Skeletal muscle tissue (tissue), 3 donors: ENCODE measurements at regions not wholly inside any gene's neighbourhood (a gene's known extent, or its start where the extent isn't known, plus 50 kb on each side); places are given as distances from the start of the nearest gene placed in this dataset.

Source experiments
- H3K27ac ChIP-seq: one replicate; pipeline ENCODE4 v1.7.0; 2013; ENCODE audit warnings: mild to moderate bottlenecking, low read depth, low read length, inconsistent platforms
- H3K27me3 ChIP-seq, 3 donors: one replicate each; pipeline ENCODE4 v1.7.0; 2013; ENCODE audit warnings: low read length in 3 of 3; ENCODE audit not compliant: control insufficient read depth in 3 of 3, insufficient read depth in 3 of 3
- H3K36me3 ChIP-seq, 3 donors: one replicate each; pipeline ENCODE4 v1.7.0; 2013; ENCODE audit warnings: low read length in 3 of 3; ENCODE audit not compliant: control insufficient read depth in 3 of 3, insufficient read depth in 3 of 3
- H3K4me1 ChIP-seq, 3 donors: one replicate each; pipeline ENCODE4 v1.7.0; 2013; ENCODE audit warnings: low read length in 3 of 3, mild to moderate bottlenecking in 3 of 3; ENCODE audit not compliant: control insufficient read depth in 3 of 3, insufficient read depth in 3 of 3
- H3K4me3 ChIP-seq, 3 donors: one replicate each; pipeline ENCODE4 v1.7.0; 2013; ENCODE audit warnings: low read length in 3 of 3
- H3K9ac ChIP-seq, 3 donors: one replicate each; pipeline ENCODE4 v1.7.0; 2013; ENCODE audit warnings: low read length in 3 of 3, mild to moderate bottlenecking in 3 of 3, moderate library complexity in 2 of 3, low read depth in 1 of 3
- H3K9me3 ChIP-seq, 3 donors: one replicate each; pipeline ENCODE4 v1.7.0; 2013; ENCODE audit warnings: low read length in 3 of 3; ENCODE audit not compliant: control insufficient read depth in 3 of 3
- donor health status: Osteomylitis.

DNA sequence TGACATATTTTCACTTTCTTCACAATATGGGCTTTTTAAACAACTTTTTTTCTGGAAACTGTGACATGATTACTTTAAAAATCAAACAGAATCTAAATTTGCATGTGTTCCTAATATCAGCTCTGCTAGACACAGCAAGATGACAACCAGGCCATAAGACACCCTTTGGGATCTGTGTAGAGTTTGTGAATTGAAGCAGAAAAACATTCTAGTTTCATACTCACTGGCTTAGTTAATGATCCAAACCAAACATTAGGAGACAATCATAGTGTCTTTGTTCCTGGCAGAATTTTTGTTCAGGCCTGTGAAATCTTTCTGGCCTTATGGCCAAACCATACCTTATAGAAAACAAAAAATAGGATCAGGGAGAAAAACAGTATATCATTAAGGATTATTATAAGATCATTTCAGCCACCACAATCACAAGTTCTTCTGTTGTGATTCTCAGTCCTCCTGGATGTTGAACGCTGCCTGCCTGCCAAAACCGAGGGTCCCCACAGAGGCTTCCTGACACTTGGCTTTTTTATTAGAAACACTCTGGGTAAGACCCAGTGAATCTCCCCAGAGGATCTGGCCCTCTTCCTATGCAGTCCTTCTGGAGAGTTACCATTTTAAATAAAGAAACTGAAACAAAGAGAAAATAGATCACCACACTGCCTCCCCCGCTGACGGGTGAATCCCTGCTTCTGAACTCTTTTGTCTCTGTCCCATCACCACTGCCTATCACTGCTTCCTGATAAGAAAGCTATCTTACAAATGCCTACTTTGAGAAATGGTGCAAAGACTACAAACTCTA, 79.2 kb upstream of the PPP1R3C start:
- Histone ChIP-seq H3K9me3 (peaks cover 0 to 4% (median 0%) of the 10 kb centered on the region in 3 donors), H3K4me3 (no peak overlapping the region), H3K36me3 (no peaks in the 10 kb centered on the region), H3K4me1 (no peaks in the 10 kb centered on the region), H3K9ac (no peak overlapping the region), H3K27me3 (no peaks in the 10 kb centered on the region), H3K27ac (no peak overlapping the region)

DNA sequence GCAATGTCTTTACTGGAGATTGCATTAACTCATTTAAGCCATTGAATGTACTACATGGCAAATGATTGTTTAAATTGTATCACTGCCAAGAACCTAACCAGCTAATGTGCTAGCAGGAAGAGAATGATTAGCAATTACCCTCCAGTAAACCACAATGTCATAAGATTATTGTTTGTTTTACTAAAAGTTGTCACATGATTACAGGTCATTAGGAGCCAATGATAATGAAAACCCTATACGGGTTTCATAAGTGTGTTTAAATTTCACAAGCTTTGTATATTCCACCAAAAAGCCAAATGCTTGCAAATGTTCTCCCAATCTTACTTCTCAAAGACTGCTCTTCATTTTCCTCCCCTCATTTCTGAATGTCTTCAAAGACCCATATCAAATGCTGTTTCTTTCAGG, 76.5 kb upstream of the PPP1R3C start:
- H3K27me3 ChIP-seq = no peaks in the 10 kb centered on the region
- no peak overlapping the region for H3K9ac ChIP-seq
- no peaks in the 10 kb centered on the region for H3K4me1 ChIP-seq
- H3K9me3 ChIP-seq = no peaks in the 10 kb centered on the region
- no peak overlapping the region for H3K4me3 ChIP-seq
- no peak overlapping the region for H3K27ac ChIP-seq
- no peaks in the 10 kb centered on the region for H3K36me3 ChIP-seq

DNA sequence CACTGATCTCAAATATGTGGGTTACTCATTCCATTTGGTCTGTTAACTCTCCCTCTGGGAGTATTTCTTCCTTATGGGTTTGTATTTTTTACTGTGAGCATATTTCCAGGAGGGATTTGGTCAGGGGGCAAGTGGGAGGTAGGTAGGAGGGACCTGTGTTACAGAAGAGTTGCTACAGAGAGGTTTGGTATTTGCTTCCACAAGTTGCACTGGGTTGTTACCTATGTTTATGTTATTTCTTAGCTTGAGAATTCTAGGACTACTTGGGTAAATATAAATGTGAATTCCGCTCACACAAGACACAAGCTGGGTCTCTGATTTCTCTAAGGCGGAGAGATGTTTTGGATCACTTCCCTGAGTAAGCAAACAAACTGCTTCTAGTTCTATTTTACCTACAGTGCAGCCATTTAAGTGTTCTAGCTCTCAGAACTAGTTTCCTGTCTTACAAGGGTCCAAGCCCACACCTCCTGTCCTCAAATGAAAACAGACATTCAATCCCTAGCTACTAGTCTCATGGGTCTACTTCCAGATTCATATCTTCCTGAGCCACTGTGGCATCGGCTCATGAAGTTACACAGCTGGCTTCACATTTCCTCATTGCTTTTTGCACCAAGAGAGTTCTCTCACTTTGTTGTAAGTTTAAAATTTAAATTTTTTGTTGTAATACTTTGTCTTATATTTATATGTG, 75.4 kb upstream of the PPP1R3C start:
- no peaks in the 10 kb centered on the region for H3K36me3 ChIP-seq
- H3K9me3 ChIP-seq = no peaks in the 10 kb centered on the region
- no peak overlapping the region for H3K9ac ChIP-seq
- no peaks in the 10 kb centered on the region for H3K4me1 ChIP-seq
- no peaks in the 10 kb centered on the region for H3K27me3 ChIP-seq
- H3K4me3 ChIP-seq = no peak overlapping the region
- no peak overlapping the region for H3K27ac ChIP-seq

DNA sequence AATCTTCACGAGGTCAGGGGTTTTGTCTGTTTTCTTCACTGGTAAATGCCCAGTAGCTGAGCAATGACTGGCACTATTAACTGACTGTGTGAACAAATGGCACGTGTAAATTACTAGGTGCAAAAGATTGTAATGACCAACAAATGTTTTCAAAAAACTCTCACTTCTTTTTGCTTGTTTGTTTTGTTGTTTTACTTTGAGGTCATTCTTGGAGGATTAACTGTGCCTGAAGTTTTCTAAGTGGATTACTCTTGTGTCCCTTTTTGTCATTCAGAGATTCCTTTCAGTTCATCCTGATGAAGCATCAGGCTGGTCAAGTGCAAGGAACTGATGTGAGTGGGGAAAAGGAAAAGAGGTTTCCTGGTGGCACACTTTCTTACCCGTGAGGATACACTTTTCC, 74.4 kb upstream of the PPP1R3C start:
- Histone ChIP-seq H3K9me3 (no peaks in the 10 kb centered on the region), H3K27ac (no peak overlapping the region), H3K4me1 (no peaks in the 10 kb centered on the region), H3K36me3 (no peaks in the 10 kb centered on the region), H3K4me3 (no peak overlapping the region), H3K9ac (no peak overlapping the region), H3K27me3 (no peaks in the 10 kb centered on the region)

DNA sequence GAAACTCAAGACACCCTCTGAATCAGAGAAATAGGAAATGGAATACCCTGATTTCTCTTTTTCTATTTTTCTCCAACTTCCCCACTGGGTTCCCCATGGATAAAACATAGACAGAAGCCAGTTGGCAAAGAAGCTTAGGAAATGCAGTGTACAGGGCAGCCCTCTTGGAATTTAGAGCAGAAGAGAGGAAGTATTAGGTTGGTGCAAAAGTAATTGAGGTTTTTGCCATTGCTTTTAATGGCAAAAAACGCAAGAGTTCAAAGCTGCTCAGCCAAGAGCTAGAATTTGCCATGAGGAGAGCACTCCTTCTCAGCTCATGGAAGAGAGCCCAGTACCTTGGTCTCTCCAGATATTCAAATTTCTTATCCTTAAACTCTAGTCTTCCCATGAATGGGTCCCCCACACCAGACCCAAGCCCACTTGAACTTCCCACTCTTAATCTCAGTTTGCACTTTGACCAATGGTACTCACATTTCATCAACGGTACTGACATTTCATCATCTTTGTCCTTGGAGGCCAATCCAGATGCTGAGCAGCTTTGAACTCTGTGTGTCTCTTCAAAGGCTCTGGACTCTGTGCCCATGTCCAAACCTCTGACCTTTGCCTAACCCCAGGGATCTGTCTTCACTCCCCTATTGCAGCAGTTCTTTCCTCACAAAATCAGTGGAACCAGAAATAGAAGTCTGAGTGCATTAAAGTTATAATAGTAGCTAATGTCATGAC, 73.2 kb upstream of the PPP1R3C start:
- Histone ChIP-seq H3K27me3 (no peaks in the 10 kb centered on the region), H3K9ac (no peak overlapping the region), H3K4me1 (no peaks in the 10 kb centered on the region), H3K4me3 (no peak overlapping the region), H3K36me3 (no peaks in the 10 kb centered on the region), H3K27ac (no peak overlapping the region), H3K9me3 (no peaks in the 10 kb centered on the region)

DNA sequence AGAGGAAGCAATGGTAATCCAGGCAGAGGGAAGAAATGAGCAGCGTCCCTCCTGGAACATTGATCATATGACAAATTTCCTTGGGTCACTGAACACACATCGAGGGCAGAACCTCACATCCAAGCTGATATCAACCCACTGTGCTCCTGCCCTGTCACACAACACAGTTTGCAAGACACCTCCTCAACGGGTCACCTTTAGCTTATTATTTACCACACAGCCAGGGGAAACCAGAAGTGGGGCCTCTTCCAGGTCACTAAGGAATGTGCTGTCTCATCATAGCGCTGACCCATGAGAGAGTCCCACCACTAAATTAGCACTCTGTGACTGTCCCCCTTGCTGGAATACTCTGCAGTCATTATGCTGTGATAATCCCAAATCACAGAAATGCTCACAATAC, 69.7 kb upstream of the PPP1R3C start:
- Histone ChIP-seq H3K36me3 (no peaks in the 10 kb centered on the region), H3K4me3 (no peak overlapping the region), H3K9ac (no peak overlapping the region)

DNA sequence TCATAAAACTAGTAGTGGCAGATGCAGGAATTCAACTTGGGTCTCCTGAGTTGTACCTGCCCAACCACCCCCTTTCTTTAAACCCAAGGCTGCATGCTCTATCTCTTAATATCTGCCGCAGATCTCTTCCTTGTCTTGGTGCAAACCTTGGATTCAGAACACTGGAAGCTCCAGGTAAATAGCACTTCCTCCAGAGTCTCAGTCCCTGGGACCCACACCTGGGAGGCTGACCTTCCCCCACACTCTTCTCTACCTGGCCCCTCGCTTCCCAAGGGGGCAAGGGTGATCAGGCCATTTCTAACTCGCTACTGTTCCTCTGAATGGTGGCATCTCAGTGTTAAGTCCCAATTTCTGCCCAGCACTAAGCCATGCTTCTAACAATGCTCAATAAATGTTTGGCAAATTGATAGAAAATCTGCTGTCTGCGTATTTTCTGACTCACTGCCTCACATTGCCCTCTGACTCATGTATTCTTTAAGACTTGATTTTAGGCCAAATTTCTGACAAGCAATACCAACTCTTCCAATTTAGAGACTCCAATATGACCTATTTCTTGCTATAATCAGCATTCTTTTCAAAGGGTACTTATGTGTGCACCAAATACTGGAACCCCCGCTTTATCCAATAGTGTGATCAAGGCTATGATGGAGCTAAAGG, 68.0 kb upstream of the PPP1R3C start:
- H3K9me3 ChIP-seq = no peaks in the 10 kb centered on the region
- H3K27ac ChIP-seq = no peak overlapping the region
- no peaks in the 10 kb centered on the region for H3K36me3 ChIP-seq
- H3K9ac ChIP-seq = no peak overlapping the region
- H3K4me1 ChIP-seq = no peaks in the 10 kb centered on the region
- no peak overlapping the region for H3K4me3 ChIP-seq
- H3K27me3 ChIP-seq = no peaks in the 10 kb centered on the region

More for the DNA sequence above, 69.7 kb upstream of the PPP1R3C start:
- H3K27me3 ChIP-seq = no peaks in the 10 kb centered on the region
- no peaks in the 10 kb centered on the region for H3K4me1 ChIP-seq
- no peak overlapping the region for H3K27ac ChIP-seq
- H3K9me3 ChIP-seq = no peaks in the 10 kb centered on the region

DNA sequence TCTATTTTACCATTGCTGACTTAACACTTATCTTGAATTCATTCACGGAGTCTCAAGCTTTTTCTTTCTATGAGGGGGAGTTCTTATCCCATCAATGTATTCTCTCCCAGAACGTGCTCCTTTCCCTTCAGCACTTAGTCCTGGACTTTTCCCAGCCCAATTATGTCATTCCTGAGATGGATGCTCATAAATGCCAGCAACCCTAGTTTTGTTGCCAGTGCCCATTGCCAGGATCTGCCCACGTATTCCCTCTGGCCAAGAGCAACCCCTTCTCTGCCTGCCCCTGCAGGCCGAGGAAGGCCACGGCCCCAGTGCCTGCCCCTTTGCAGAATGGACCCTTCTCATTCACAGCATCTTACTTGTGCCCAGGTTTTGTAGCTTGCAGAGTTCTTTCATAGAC, 67.4 kb upstream of the PPP1R3C start:
- Histone ChIP-seq H3K4me1 (no peaks in the 10 kb centered on the region), H3K4me3 (no peak overlapping the region), H3K9ac (no peak overlapping the region), H3K27ac (no peak overlapping the region), H3K9me3 (no peaks in the 10 kb centered on the region), H3K27me3 (no peaks in the 10 kb centered on the region), H3K36me3 (no peaks in the 10 kb centered on the region)

DNA sequence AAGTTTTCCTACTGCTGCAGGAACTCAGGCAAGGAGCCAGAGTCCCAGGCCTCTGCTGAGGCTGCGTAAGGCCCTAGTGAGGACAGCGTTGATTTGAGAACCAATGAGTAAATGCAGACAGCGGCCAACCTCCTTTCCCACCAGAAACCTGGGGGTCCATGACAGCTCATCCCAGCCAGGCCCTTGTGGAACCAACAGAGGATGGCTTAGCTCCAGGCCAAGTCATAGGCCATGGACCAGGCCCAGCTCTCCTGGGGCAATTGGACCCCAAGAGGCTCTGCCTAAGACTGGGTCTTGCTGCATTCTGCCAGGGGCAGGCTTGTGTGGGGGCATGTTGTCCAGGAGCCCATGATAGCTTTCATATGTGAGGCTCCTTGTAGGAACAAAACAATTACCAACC, 65.4 kb upstream of the PPP1R3C start:
- H3K27me3 ChIP-seq = no peaks in the 10 kb centered on the region
- no peak overlapping the region for H3K4me3 ChIP-seq

More for the DNA sequence above, 65.4 kb upstream of the PPP1R3C start:
- Histone ChIP-seq H3K27ac (no peak overlapping the region), H3K9me3 (no peaks in the 10 kb centered on the region), H3K9ac (no peak overlapping the region), H3K4me1 (no peaks in the 10 kb centered on the region), H3K36me3 (no peaks in the 10 kb centered on the region)
